PC-9 (cell line): ENCODE measurements at regions not wholly inside any gene's neighbourhood (a gene's known extent, or its start where the extent isn't known, plus 50 kb on each side); places are given as distances from the start of the nearest gene placed in this dataset.
"Not testable (repeated sequence)": the region's sequence is repeated elsewhere in the genome, so short reads cannot be mapped to it uniquely, and the experiment has no call there.

Experiments
- BruUV-seq: library from RNA; stranded (reverse); fragments of 400-500 nt; replicated peaks from 2 replicates; lab custom pipeline; 2021; lab: Mats Ljungman, UMichigan
- CTCF ChIA-PET: fragments of 300-600 bp; sonication (Branson Sonifier 250); formaldehyde crosslinking; loops from one replicate; lab custom pipeline; 2022; ENCODE audit warnings: antibody characterized with exemption; lab: Charles Lee
- POLR2A ChIA-PET: fragments of 300-600 bp; sonication (Branson Sonifier 250); formaldehyde crosslinking; loops from one replicate; lab custom pipeline; 2022; ENCODE audit warnings: antibody characterized with exemption; ENCODE audit not compliant: unreplicated experiment; lab: Charles Lee
- DNase-seq, 2 experiments: peaks; one replicate each; pipeline versions ENCODE4 v3.0.0 to v3.0.0-alpha.2; 2015 to 2022; ENCODE audit warnings: mixed read lengths in 1 of 2
- H2AFZ ChIP-seq: fragments of 200-600 bp; sonication (generic); 2 replicates; pipeline ENCODE4 v1.8.1; 2017; ENCODE audit warnings: antibody characterized with exemption
- H3F3A ChIP-seq: fragments of 200-600 bp; sonication (generic); 2 replicates; pipeline ENCODE4 v1.8.1; 2017; ENCODE audit warnings: antibody characterized with exemption, mild to moderate bottlenecking, low read depth; ENCODE audit not compliant: insufficient read depth
- H3K27ac ChIP-seq: fragments of 200-600 bp; sonication (generic); 2 replicates; pipeline ENCODE4 v1.6.1; 2016; ENCODE audit warnings: mixed run types
- H3K27me3 ChIP-seq: fragments of 200-600 bp; sonication (generic); 2 replicates; pipeline ENCODE4 v1.6.1; 2016; ENCODE audit warnings: low read depth, mixed run types; ENCODE audit not compliant: insufficient read depth
- H3K36me3 ChIP-seq: fragments of 200-600 bp; sonication (generic); 2 replicates; pipeline ENCODE4 v1.6.1; 2016; ENCODE audit warnings: low read depth, mixed run types
- H3K4me1 ChIP-seq: fragments of 200-600 bp; sonication (generic); replicated peaks from 2 replicates; pipeline ENCODE4 v1.6.1; 2016; ENCODE audit warnings: mixed run types; ENCODE audit not compliant: insufficient read depth
- H3K4me2 ChIP-seq: fragments of 200-600 bp; sonication (generic); 2 replicates; pipeline ENCODE4 v1.6.1; 2017; ENCODE audit warnings: mixed run types
- H3K4me3 ChIP-seq: fragments of 200-600 bp; sonication (generic); 2 replicates; pipeline ENCODE4 v1.6.1; 2016; ENCODE audit warnings: mixed run types
- H3K79me2 ChIP-seq: fragments of 200-600 bp; sonication (generic); 2 replicates; pipeline ENCODE4 v1.6.1; 2017; ENCODE audit warnings: low read depth, mixed run types
- H3K9me2 ChIP-seq: fragments of 200-600 bp; sonication (generic); 2 replicates; pipeline ENCODE4 v1.8.1; 2017; ENCODE audit warnings: mild to moderate bottlenecking; ENCODE audit not compliant: insufficient read depth
- H3K9me3 ChIP-seq: fragments of 200-600 bp; sonication (generic); 2 replicates; pipeline ENCODE4 v1.8.1; 2016; ENCODE audit warnings: low read depth; ENCODE audit not compliant: insufficient read depth
- H4K20me1 ChIP-seq: fragments of 200-600 bp; sonication (generic); 2 replicates; pipeline ENCODE4 v1.8.1; 2017; ENCODE audit not compliant: insufficient read depth
- CTCF ChIP-seq: fragments of 200-600 bp; sonication (generic); conservative IDR thresholded peaks from 2 replicates; pipeline ENCODE4 v1.6.1; 2017; ENCODE audit warnings: mixed run types, antibody characterized with exemption, mild to moderate bottlenecking, moderate library complexity
- EZH2 ChIP-seq: fragments of 200-600 bp; sonication (generic); IDR thresholded peaks from 2 replicates; pipeline ENCODE4 v1.8.0; 2017; ENCODE audit warnings: antibody characterized with exemption, low read depth
- intact Hi-C: fragments of 100-400 bp; cut with micrococcal nuclease; formaldehyde crosslinking; loops from one replicate; pipeline ENCODE4 v1.10.0; 2022; ENCODE audit not compliant: unreplicated experiment

- Histone ChIP-seq H3K79me2 (no peaks in the 10 kb centered on the region), H3K4me3 (no peak overlapping the region), H3K27me3 (no peaks in the 10 kb centered on the region), H3K9me3 (no peaks in the 10 kb centered on the region; the same call in 1 of the 2 replicates), H2AFZ (no peak overlapping the region), H3K4me2 (no peak overlapping the region), H3F3A (peaks cover 7% of the 10 kb centered on the region), H3K27ac (no peak overlapping the region), H3K9me2 (no peaks in the 10 kb centered on the region), H3K36me3 (no peaks in the 10 kb centered on the region), H4K20me1 (no peaks in the 10 kb centered on the region), H3K4me1 (peaks cover 29% of the 10 kb centered on the region)
- DNase-seq = no peak
- intact Hi-C loops = loop anchor here (2.0 kb wide), 1 partner anchor 39 kb away; no protein-coding TSS in a partner anchor
- BruUV-seq = no TSS peak
- POLR2A ChIA-PET = interaction anchor here (0.6 kb wide), 1 partner anchor 197 kb away, joined by 7 read pairs; no protein-coding TSS in a partner anchor
- TF ChIP-seq CTCF = no peak
- no peak for TF ChIP-seq EZH2
- CTCF ChIA-PET = interaction anchor here (0.7 kb wide), 1 partner anchor 31 kb away, joined by 3 read pairs; no protein-coding TSS in a partner anchor
Observed at GRCh38 chr5:102629827-102630605, 125.1 kb upstream of the PAM start.

- POLR2A ChIA-PET, H3K9me3 ChIP-seq, intact Hi-C loops, H3K27ac ChIP-seq, CTCF ChIA-PET, H3K79me2 ChIP-seq, H3K4me3 ChIP-seq, H3F3A ChIP-seq, H3K36me3 ChIP-seq, H3K27me3 ChIP-seq, H3K4me2 ChIP-seq, DNase-seq, H3K4me1 ChIP-seq, H3K9me2 ChIP-seq, H4K20me1 ChIP-seq, BruUV-seq, H2AFZ ChIP-seq: not testable (repeated sequence)
Observed at GRCh38 chr5:102635399-102635798, 119.7 kb upstream of the PAM start.

- H4K20me1 ChIP-seq = no peaks in the 10 kb centered on the region
- H3K79me2 ChIP-seq = no peaks in the 10 kb centered on the region
- no TSS peak for BruUV-seq
- H3K4me1 ChIP-seq = no peaks in the 10 kb centered on the region
- intact Hi-C loops = no loop called here
- H3K27ac ChIP-seq = no peak overlapping the region
- H3K9me2 ChIP-seq = no peaks in the 10 kb centered on the region
- no peaks in the 10 kb centered on the region for H3K27me3 ChIP-seq
- H3F3A ChIP-seq = no peaks in the 10 kb centered on the region
- POLR2A ChIA-PET = no interaction called here
- no peak for TF ChIP-seq EZH2
- TF ChIP-seq CTCF = no peak
- H3K36me3 ChIP-seq = no peaks in the 10 kb centered on the region
- H3K9me3 ChIP-seq = no peaks in the 10 kb centered on the region
- H2AFZ ChIP-seq = no peak overlapping the region
- H3K4me2 ChIP-seq = no peak overlapping the region
- DNase-seq = no peak
- CTCF ChIA-PET = no interaction called here
- H3K4me3 ChIP-seq = no peak overlapping the region
Observed at GRCh38 chr5:102638316-102638715, 116.8 kb upstream of the PAM start.
